GM06990 (cell line): ENCODE measurements at regions not wholly inside any gene's neighbourhood (a gene's known extent, or its start where the extent isn't known, plus 50 kb on each side); places are given as distances from the start of the nearest gene placed in this dataset.

Experiments
- DNase-seq: peaks from one replicate; pipeline ENCODE4 v3.0.0-alpha.2; 2011; ENCODE audit not compliant: insufficient read length; ENCODE audit errors: extremely low read depth
- H3K27me3 ChIP-seq: replicated peaks from 2 replicates; pipeline ENCODE4 v1.6.0; 2011; ENCODE audit warnings: low read length; ENCODE audit not compliant: control insufficient read depth, insufficient read depth
- H3K36me3 ChIP-seq: 2 replicates; pipeline ENCODE4 v1.5.1; 2011; ENCODE audit warnings: low read length; ENCODE audit not compliant: control insufficient read depth, insufficient read depth
- H3K4me3 ChIP-seq: replicated peaks from 2 replicates; pipeline ENCODE4 v1.5.1; 2011; ENCODE audit warnings: low read depth, mild to moderate bottlenecking, control low read depth, low read length
- CTCF ChIP-seq: IDR thresholded peaks from 2 replicates; pipeline ENCODE4 v1.5.1; 2011; ENCODE audit warnings: low read length, control low read depth, mild to moderate bottlenecking, inconsistent platforms; ENCODE audit not compliant: insufficient read depth, poor library complexity, severe bottlenecking

DNA sequence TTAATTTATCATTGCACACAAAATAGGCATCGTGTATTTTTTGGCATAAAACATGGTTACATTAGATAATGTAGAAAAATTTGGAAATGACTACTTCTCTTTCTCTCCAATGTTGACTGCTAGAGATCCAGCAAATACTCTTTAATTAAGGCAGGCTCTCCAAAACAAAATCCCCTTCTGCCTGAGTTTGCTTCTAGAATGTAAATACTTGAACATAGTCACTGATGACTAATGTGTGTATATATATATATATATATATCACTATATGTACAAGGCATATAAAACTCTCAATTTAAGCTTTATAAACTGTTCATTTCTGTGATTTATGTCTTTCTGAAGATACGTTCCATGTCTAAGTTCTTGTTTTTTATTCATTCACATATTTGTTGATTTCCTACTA, 67.2 kb upstream of the CAMK2D start:
- no peaks in the 10 kb centered on the region for H3K27me3 ChIP-seq
- DNase-seq, result no peak
- no peak overlapping the region for H3K4me3 ChIP-seq
- H3K36me3 ChIP-seq, result no peaks in the 10 kb centered on the region
- no peak for TF ChIP-seq CTCF

DNA sequence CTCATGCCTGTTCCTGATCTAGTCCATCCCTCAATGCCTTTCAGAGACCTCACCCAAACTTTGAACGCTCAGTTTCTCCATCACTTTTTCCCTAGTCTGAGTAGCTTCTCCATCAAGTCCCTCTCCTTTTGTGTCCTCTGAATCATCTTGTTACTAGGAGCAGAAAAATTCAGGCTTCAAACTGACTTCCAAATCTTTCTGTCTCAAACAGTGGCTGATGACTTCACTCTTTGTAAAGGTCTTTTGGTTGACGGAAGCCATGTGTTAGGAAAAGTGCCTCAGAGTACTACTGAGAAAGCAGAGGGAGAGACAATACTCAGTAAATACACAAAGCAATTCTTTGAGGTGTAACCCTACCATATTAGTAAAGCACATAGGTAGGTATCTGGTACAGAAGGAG, 65.7 kb upstream of the CAMK2D start:
- H3K4me3 ChIP-seq, result no peak overlapping the region
- no peaks in the 10 kb centered on the region for H3K27me3 ChIP-seq
- no peak for TF ChIP-seq CTCF
- no peak for DNase-seq
- H3K36me3 ChIP-seq, result no peaks in the 10 kb centered on the region

- TF ChIP-seq CTCF, result no peak
- no peak overlapping the region for H3K4me3 ChIP-seq
- H3K36me3 ChIP-seq, result no peaks in the 10 kb centered on the region
- no peak for DNase-seq
- H3K27me3 ChIP-seq, result no peaks in the 10 kb centered on the region
These were observed 64.9 kb upstream of the CAMK2D start for GRCh38 chr4:113826421-113826820.

DNA sequence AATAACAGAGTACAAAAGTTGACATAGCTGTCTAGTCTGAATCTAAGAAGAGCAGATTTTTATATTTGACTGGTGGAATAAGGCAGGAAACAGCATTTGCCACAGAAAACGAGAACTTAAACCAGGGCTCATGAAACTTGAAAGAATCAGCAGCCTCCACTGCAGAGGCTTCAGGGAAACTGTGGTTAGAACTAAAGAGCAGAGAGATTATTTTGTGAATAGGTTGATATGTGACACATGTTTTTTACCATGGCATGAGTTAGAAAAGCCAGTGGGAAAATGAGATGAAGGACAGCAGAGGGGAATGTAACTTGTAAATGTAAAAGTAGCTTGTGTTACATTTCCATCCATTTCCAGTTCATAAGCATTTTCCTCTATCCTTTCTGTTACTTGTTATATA, 63.7 kb upstream of the CAMK2D start:
- TF ChIP-seq CTCF, result no peak
- Histone ChIP-seq H3K36me3 (no peaks in the 10 kb centered on the region), H3K27me3 (no peaks in the 10 kb centered on the region), H3K4me3 (no peak overlapping the region)
- peak; percentile 58 for DNase-seq

GRCh38 chr4:113824396-113824795, 62.9 kb upstream of the CAMK2D start:
- H3K36me3 ChIP-seq, result no peaks in the 10 kb centered on the region
- no peak for TF ChIP-seq CTCF
- no peak for DNase-seq
- no peaks in the 10 kb centered on the region for H3K27me3 ChIP-seq
- H3K4me3 ChIP-seq, result no peak overlapping the region

DNA sequence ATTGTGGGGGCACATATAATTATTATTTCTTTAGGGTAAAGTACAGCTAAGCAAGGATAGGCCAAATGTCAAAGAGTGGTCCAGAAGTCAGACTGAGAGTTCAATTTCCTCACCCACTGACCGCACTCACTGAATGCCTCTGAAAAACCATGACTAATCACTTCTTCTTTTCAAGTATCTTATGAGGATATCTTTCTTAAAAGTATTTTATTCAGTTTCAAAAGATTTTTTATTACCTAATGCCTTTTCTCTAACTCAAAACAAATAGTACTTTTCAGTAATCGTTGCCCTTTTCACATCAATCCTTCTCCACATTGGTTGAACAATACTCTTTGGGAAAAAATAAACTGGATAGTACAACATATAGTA, 61.7 kb upstream of the CAMK2D start:
- H3K27me3 ChIP-seq, result no peaks in the 10 kb centered on the region
- peak; percentile 61 for DNase-seq
- TF ChIP-seq CTCF, result no peak
- H3K36me3 ChIP-seq, result no peaks in the 10 kb centered on the region
- no peak overlapping the region for H3K4me3 ChIP-seq
